ENCODE measurements at regions not wholly inside any gene's neighbourhood (a gene's known extent, or its start where the extent isn't known, plus 50 kb on each side); places are given as distances from the start of the nearest gene placed in this dataset.

GRCh38 chr2:36071698-36072097, 283.9 kb upstream of the CRIM1 start:
- TF ChIP-seq CTCF (IDR thresholded peaks at IDR 0.05): no peak
- no peak overlapping the region for H2AFZ ChIP-seq (ENCODE audit: insufficient read depth, low read depth, low read length, poor library complexity, severe bottlenecking)
- H3K4me3 Mint-ChIP-seq: no peak overlapping the region
- H3K27me3 ChIP-seq (ENCODE audit: control insufficient read depth in 2 of 2, insufficient read depth in 2 of 2, low read length in 2 of 2): no peaks in the 10 kb centered on the region
- no peaks in the 10 kb centered on the region for H3K4me1 ChIP-seq (ENCODE audit: control insufficient read depth in 1 of 2, insufficient read depth in 2 of 2, low read length in 2 of 2)
- H3K4me3 ChIP-seq (replicated peaks in 1 of 3; ENCODE audit: low read depth in 2 of 3, low read length in 3 of 3): no peak overlapping the region
- no peaks in the 10 kb centered on the region for H3K79me2 ChIP-seq (ENCODE audit: insufficient read depth, low read length)
- intact Hi-C loops (cut with micrococcal nuclease): no loop called here
- no peak for DNase-seq
- H3K27me3 Mint-ChIP-seq (ENCODE audit: low read depth in 3 of 3): peaks cover 0 to 4% (median 1%) of the 10 kb centered on the region in 3 donors
- H3K36me3 Mint-ChIP-seq: no peaks in the 10 kb centered on the region
- no peaks in the 10 kb centered on the region for H3K36me3 ChIP-seq (replicated peaks in 1 of 2; ENCODE audit: control insufficient read depth in 1 of 2, insufficient read depth in 2 of 2, low read length in 2 of 2)
- no peak overlapping the region for H3K27ac ChIP-seq (ENCODE audit: low read depth in 1 of 2, low read length in 2 of 2)
- H3K4me2 ChIP-seq (replicated peaks; ENCODE audit: extremely low read depth, low read length, poor library complexity, severe bottlenecking): no peak overlapping the region
- no peaks in the 10 kb centered on the region for H3K4me1 Mint-ChIP-seq
- no peaks in the 10 kb centered on the region for H3K9me3 ChIP-seq (replicated peaks in 1 of 2; ENCODE audit: control insufficient read depth in 1 of 2, insufficient read depth in 1 of 2, low read length in 2 of 2)
- peaks cover 0 to 6% (median 0%) of the 10 kb centered on the region in 7 donors for H3K9me3 Mint-ChIP-seq
- no peak overlapping the region for H3K9ac ChIP-seq (ENCODE audit: insufficient read depth, low read length, poor library complexity, severe bottlenecking)
- no peaks in the 10 kb centered on the region for H4K20me1 ChIP-seq (ENCODE audit: insufficient read depth, low read length)
- H3K27ac Mint-ChIP-seq: no peak overlapping the region
- 67% methylated on average over 1 of the region's 1 CpG for WGBS (ENCODE audit: insufficient coverage)

GRCh38 chr2:36069074-36069473, 286.5 kb upstream of the CRIM1 start:
- Histone ChIP-seq H3K79me2 (ENCODE audit: insufficient read depth, low read length) (no peaks in the 10 kb centered on the region), H3K27me3 (ENCODE audit: control insufficient read depth in 2 of 2, insufficient read depth in 2 of 2, low read length in 2 of 2) (no peaks in the 10 kb centered on the region), H3K9me3 (replicated peaks in 1 of 2; ENCODE audit: control insufficient read depth in 1 of 2, insufficient read depth in 1 of 2, low read length in 2 of 2) (no peaks in the 10 kb centered on the region), H3K36me3 (replicated peaks in 1 of 2; ENCODE audit: control insufficient read depth in 1 of 2, insufficient read depth in 2 of 2, low read length in 2 of 2) (no peaks in the 10 kb centered on the region), H2AFZ (ENCODE audit: insufficient read depth, low read depth, low read length, poor library complexity, severe bottlenecking) (no peak overlapping the region), H3K4me3 (replicated peaks in 1 of 3; ENCODE audit: low read depth in 2 of 3, low read length in 3 of 3) (no peak overlapping the region), H3K9ac (ENCODE audit: insufficient read depth, low read length, poor library complexity, severe bottlenecking) (no peak overlapping the region), H4K20me1 (ENCODE audit: insufficient read depth, low read length) (no peaks in the 10 kb centered on the region), H3K4me1 (ENCODE audit: control insufficient read depth in 1 of 2, insufficient read depth in 2 of 2, low read length in 2 of 2) (no peaks in the 10 kb centered on the region), H3K27ac (ENCODE audit: low read depth in 1 of 2, low read length in 2 of 2) (no peak overlapping the region), H3K4me2 (replicated peaks; ENCODE audit: extremely low read depth, low read length, poor library complexity, severe bottlenecking) (no peak overlapping the region)
- Mint-ChIP-seq H3K36me3 (no peaks in the 10 kb centered on the region), H3K27ac (no peak overlapping the region), H3K27me3 (ENCODE audit: low read depth in 3 of 3) (peaks cover 0 to 2% (median 0%) of the 10 kb centered on the region in 3 donors), H3K4me3 (no peak overlapping the region), H3K9me3 (peaks cover 0 to 6% (median 3%) of the 10 kb centered on the region in 7 donors), H3K4me1 (no peaks in the 10 kb centered on the region)
- no peak for DNase-seq
- no peak for TF ChIP-seq CTCF (IDR thresholded peaks at IDR 0.05)
- intact Hi-C loops (cut with micrococcal nuclease): no loop called here
- WGBS (ENCODE audit: insufficient coverage): no CpG with 5 or more reads among the region's 3 CpGs

All from CD14-positive monocyte (primary cell).